Lower leg skin (tissue), 4 donors: ENCODE measurements at regions not wholly inside any gene's neighbourhood (a gene's known extent, or its start where the extent isn't known, plus 50 kb on each side); places are given as distances from the start of the nearest gene placed in this dataset.

Experiments used
- DNase-seq, 2 donors: peaks; one replicate each; pipeline ENCODE4 v3.0.0-alpha.2; 2019; ENCODE audit warnings: low spot score in 2 of 2
- H3K4me3 ChIP-seq: fragments of 200-600 bp; sonication (generic); 2 replicates; pipeline ENCODE4 v1.5.1; 2017; ENCODE audit warnings: mild to moderate bottlenecking, low read depth; ENCODE audit not compliant: poor library complexity, severe bottlenecking
- CTCF ChIP-seq, 3 donors: fragments of 450-650 bp; IDR thresholded peaks; one replicate each; pipeline ENCODE4 v1.5.1; 2016; ENCODE audit warnings: antibody characterized with exemption in 3 of 3, mild to moderate bottlenecking in 3 of 3, moderate library complexity in 2 of 3
- POLR2A ChIP-seq, 2 donors: fragments of 450-650 bp; IDR thresholded peaks; one replicate each; pipeline ENCODE4 v1.6.1; 2016 to 2017; ENCODE audit warnings: antibody characterized with exemption in 2 of 2, mild to moderate bottlenecking in 1 of 2, moderate library complexity in 1 of 2
- WGBS, 2 donors: methylation state at CpG; one replicate each; pipeline ENCODE4 v1.1.5; 2018; 5-methylcytosine and 5-hydroxymethylcytosine counted together
- intact Hi-C: fragments of 100-400 bp; cut with DNase I; formaldehyde crosslinking; loops from one replicate; pipeline ENCODE4 v1.15.0; 2023; ENCODE audit warnings: low total_unique reads

GRCh38 chr6:145485288-145485687 is 250.0 kb downstream of the EPM2A start:
- no peak for DNase-seq
- H3K4me3 ChIP-seq = no peak overlapping the region
- 52 to 72% methylated on average over 2 of the region's 2 CpGs for WGBS, 2 donors
- intact Hi-C loops = no loop called here
- no peak for TF ChIP-seq CTCF (IDR thresholded peaks at IDR 0.05)
- TF ChIP-seq POLR2A (IDR thresholded peaks at IDR 0.05) = no peak

GRCh38 chr6:145486306-145486705 is 249.0 kb downstream of the EPM2A start:
- intact Hi-C loops = no loop called here
- no peak for TF ChIP-seq POLR2A (IDR thresholded peaks at IDR 0.05)
- TF ChIP-seq CTCF (IDR thresholded peaks at IDR 0.05) = no peak
- H3K4me3 ChIP-seq = no peak overlapping the region
- no peak for DNase-seq
- 61 to 70% methylated on average over 3 of the region's 3 CpGs for WGBS, 2 donors

- no peak for DNase-seq
- intact Hi-C loops = no loop called here
- no peak overlapping the region for H3K4me3 ChIP-seq
- WGBS, 2 donors = 72 to 78% methylated on average over 6 of the region's 6 CpGs
- TF ChIP-seq POLR2A (IDR thresholded peaks at IDR 0.05) (no peak), CTCF (IDR thresholded peaks at IDR 0.05) (no peak)
These were observed 245.7 kb downstream of the EPM2A start for GRCh38 chr6:145489583-145489982.

- TF ChIP-seq CTCF (IDR thresholded peaks at IDR 0.05) (no peak), POLR2A (IDR thresholded peaks at IDR 0.05) (no peak)
- intact Hi-C loops = no loop called here
- no peak for DNase-seq
- 73 to 80% methylated on average over 3 of the region's 3 CpGs for WGBS, 2 donors
- no peak overlapping the region for H3K4me3 ChIP-seq
These were observed 245.3 kb downstream of the EPM2A start for GRCh38 chr6:145490068-145490467.

- WGBS, 2 donors = 60 to 64% methylated on average over 8 of the region's 8 CpGs
These were observed 244.2 kb downstream of the EPM2A start for GRCh38 chr6:145491126-145491525.

More at GRCh38 chr6:145491126-145491525, 244.2 kb downstream of the EPM2A start:
- no peak for DNase-seq
- H3K4me3 ChIP-seq = no peak overlapping the region
- intact Hi-C loops = no loop called here
- TF ChIP-seq POLR2A (IDR thresholded peaks at IDR 0.05) = no peak
- TF ChIP-seq CTCF (IDR thresholded peaks at IDR 0.05) = no peak
